ENCODE measurements at regions not wholly inside any gene's neighbourhood (a gene's known extent, or its start where the extent isn't known, plus 50 kb on each side); places are given as distances from the start of the nearest gene placed in this dataset.

- no peaks in the 10 kb centered on the region for H3K79me1 ChIP-seq (ENCODE audit: insufficient read depth, low read depth, low read length, poor library complexity, severe bottlenecking)
- no peak overlapping the region for H4K91ac ChIP-seq (ENCODE audit: insufficient read length, low read depth, low read length)
- no peak overlapping the region for H2AFZ ChIP-seq (ENCODE audit: low read length)
- H3K4me2 ChIP-seq (ENCODE audit: insufficient read depth, insufficient read length, low read length): no peak overlapping the region
- no peak overlapping the region for H4K5ac ChIP-seq (ENCODE audit: insufficient read length, low read depth, low read length)
- H2BK5ac ChIP-seq (ENCODE audit: insufficient read length, low read length): no peak overlapping the region
- no peak overlapping the region for H3K56ac ChIP-seq (ENCODE audit: insufficient read length, low read depth, low read length)
- H3K79me2 ChIP-seq (ENCODE audit: insufficient read depth, low read length): no peaks in the 10 kb centered on the region
- no peaks in the 10 kb centered on the region for H3K23me2 ChIP-seq (ENCODE audit: insufficient read length, low read depth, low read length, poor library complexity, severe bottlenecking)
- H2BK12ac ChIP-seq (ENCODE audit: insufficient read length, low read depth, low read length): no peak overlapping the region
- H4K20me1 ChIP-seq (ENCODE audit: control insufficient read depth, insufficient read depth, insufficient read length): no peaks in the 10 kb centered on the region
- no peak overlapping the region for H3K27ac ChIP-seq (ENCODE audit: insufficient read length, low read depth, low read length)
- no peak overlapping the region for H3K4ac ChIP-seq (ENCODE audit: low read depth, low read length)
- no peaks in the 10 kb centered on the region for H3K27me3 Mint-ChIP-seq (ENCODE audit: low read depth)
- no peak overlapping the region for H2BK120ac ChIP-seq (ENCODE audit: low read depth, low read length, poor library complexity, severe bottlenecking)
- H3K18ac ChIP-seq (ENCODE audit: insufficient read length, low read depth, low read length): no peak overlapping the region
- no peak overlapping the region for H3K14ac ChIP-seq (ENCODE audit: insufficient read depth, low read length)
- H2BK20ac ChIP-seq (ENCODE audit: low read depth, low read length, poor library complexity, severe bottlenecking): no peak overlapping the region
- no peaks in the 10 kb centered on the region for H3K9me3 ChIP-seq (ENCODE audit: control insufficient read depth, low read depth, low read length)
- H4K8ac ChIP-seq (replicated peaks; ENCODE audit: insufficient read length, low read depth, low read length): no peak overlapping the region
- H3K9ac ChIP-seq (ENCODE audit: extremely low read depth, insufficient read length, low read length): no peak overlapping the region
- DNase-seq: no peak
- H3K36me3 Mint-ChIP-seq (ENCODE audit: insufficient read depth in 1 of 3, low read depth in 3 of 3): no peaks in the 10 kb centered on the region
- TF ChIP-seq, protein P1, sequence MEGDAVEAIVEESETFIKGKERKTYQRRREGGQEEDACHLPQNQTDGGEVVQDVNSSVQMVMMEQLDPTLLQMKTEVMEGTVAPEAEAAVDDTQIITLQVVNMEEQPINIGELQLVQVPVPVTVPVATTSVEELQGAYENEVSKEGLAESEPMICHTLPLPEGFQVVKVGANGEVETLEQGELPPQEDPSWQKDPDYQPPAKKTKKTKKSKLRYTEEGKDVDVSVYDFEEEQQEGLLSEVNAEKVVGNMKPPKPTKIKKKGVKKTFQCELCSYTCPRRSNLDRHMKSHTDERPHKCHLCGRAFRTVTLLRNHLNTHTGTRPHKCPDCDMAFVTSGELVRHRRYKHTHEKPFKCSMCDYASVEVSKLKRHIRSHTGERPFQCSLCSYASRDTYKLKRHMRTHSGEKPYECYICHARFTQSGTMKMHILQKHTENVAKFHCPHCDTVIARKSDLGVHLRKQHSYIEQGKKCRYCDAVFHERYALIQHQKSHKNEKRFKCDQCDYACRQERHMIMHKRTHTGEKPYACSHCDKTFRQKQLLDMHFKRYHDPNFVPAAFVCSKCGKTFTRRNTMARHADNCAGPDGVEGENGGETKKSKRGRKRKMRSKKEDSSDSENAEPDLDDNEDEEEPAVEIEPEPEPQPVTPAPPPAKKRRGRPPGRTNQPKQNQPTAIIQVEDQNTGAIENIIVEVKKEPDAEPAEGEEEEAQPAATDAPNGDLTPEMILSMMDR (conservative IDR thresholded peaks at IDR 0.05): no peak
- WGBS (ENCODE audit: extremely low coverage, insufficient read length, low lambda C conversion rate): no CpG with 5 or more reads among the region's 1 CpG
- no peak overlapping the region for H3K23ac ChIP-seq (ENCODE audit: insufficient read length, low read depth, low read length)
- H3K27ac Mint-ChIP-seq: no peak overlapping the region
- H3K4me1 ChIP-seq (ENCODE audit: insufficient read depth, low read length): no peaks in the 10 kb centered on the region; the same call in 1 of the 2 replicates
- no peaks in the 10 kb centered on the region for H3K9me3 Mint-ChIP-seq
- H2BK15ac ChIP-seq (ENCODE audit: low read depth, low read length): no peak overlapping the region
- peaks cover 3 to 13% of the 10 kb centered on the region in 2 experiments; a peak in 3 of 4 replicates for H3K4me1 Mint-ChIP-seq
- no peaks in the 10 kb centered on the region for H3K27me3 ChIP-seq (ENCODE audit: insufficient read depth, low read length)
- no peak overlapping the region for H2AK5ac ChIP-seq (ENCODE audit: insufficient read length, low read length)
- H3K4me3 Mint-ChIP-seq: no peak overlapping the region
- no peak overlapping the region for H3T11ph ChIP-seq (ENCODE audit: low read length)
Measured at GRCh38 chr6:132081338-132081737, 130.2 kb upstream of the CCN2 start.
